K562 (cell line): ENCODE measurements at regions not wholly inside any gene's neighbourhood (a gene's known extent, or its start where the extent isn't known, plus 50 kb on each side); places are given as distances from the start of the nearest gene placed in this dataset.

Experiments
- ATAC-seq: fragments of 200-7000 bp; cut with Tn5 transposase; 3 replicates; pipeline ENCODE4 v1.9.1; 2020; ENCODE audit warnings: moderate library complexity
- BruUV-seq: library from RNA; stranded (reverse); fragments of 400-500 nt; replicated peaks from 2 replicates; lab custom pipeline; 2021; lab: Mats Ljungman, UMichigan
- CTCF ChIA-PET: fragments of 300-600 bp; formaldehyde crosslinking; extraction: SDS; loops from one replicate; lab custom pipeline; 2021; ENCODE audit warnings: low intra/inter-chr PET ratio; lab: Yijun Ruan, JAX
- POLR2A ChIA-PET: fragments of 300-600, 350-650 bp; sonication (Branson Sonifier 250); formaldehyde crosslinking; extraction: SDS; loops from one replicate; lab custom pipeline; 2021; ENCODE audit warnings: antibody characterized with exemption, inconsistent platforms; lab: Yijun Ruan, JAX
- DNase-seq, 4 experiments: peaks; one replicate each; pipeline versions ENCODE4 v3.0.0 to v3.0.0-alpha.2; 2011 to 2018; ENCODE audit warnings: low spot score in 3 of 4, mixed read lengths in 3 of 4; ENCODE audit errors: extremely low read depth in 1 of 4
- FAIRE-seq: peaks from 2 replicates; lab custom pipeline; 2011; peaks lifted over from hg19 to GRCh38; lab: Jason Lieb, UNC
- H2AFZ ChIP-seq: 2 replicates; pipeline ENCODE4 v1.6.0; 2011; ENCODE audit warnings: low read depth, low read length, control low read depth, inconsistent platforms
- H3K27ac ChIP-seq: fragments of 200-600 bp; 3 replicates; pipeline ENCODE4 v1.8.0; 2011; ENCODE audit warnings: low read depth, mild to moderate bottlenecking, control low read depth, inconsistent platforms, low read length, moderate library complexity, mixed read lengths; ENCODE audit errors: extremely low read depth
- H3K27me3 ChIP-seq, 2 experiments: fragments of 300-600 bp in 1 of 2; 2 replicates in 1 of 2; 3 replicates in 1 of 2; pipeline versions ENCODE4 v1.6.0 to v1.8.0; 2011; ENCODE audit warnings: inconsistent platforms in 2 of 2, low read length in 2 of 2, mild to moderate bottlenecking in 1 of 2, mixed read lengths in 1 of 2, moderate library complexity in 1 of 2; ENCODE audit not compliant: control insufficient read depth in 2 of 2, insufficient read depth in 2 of 2
- H3K36me3 ChIP-seq: fragments of 300-600 bp; 3 replicates; pipeline ENCODE4 v1.8.0; 2011; ENCODE audit warnings: mild to moderate bottlenecking, low read length, inconsistent platforms; ENCODE audit not compliant: control insufficient read depth, insufficient read depth
- H3K4me1 ChIP-seq, 2 experiments: fragments of 200-600 bp in 1 of 2; replicated peaks in 1 of 2; 2 replicates in 1 of 2; 3 replicates in 1 of 2; pipeline versions ENCODE4 v1.5.1 to v1.8.0; 2011; ENCODE audit warnings: inconsistent platforms in 2 of 2, low read length in 2 of 2, mild to moderate bottlenecking in 1 of 2, mixed read lengths in 1 of 2, moderate library complexity in 1 of 2; ENCODE audit not compliant: control insufficient read depth in 2 of 2, insufficient read depth in 2 of 2
- H3K4me2 ChIP-seq: 2 replicates; pipeline ENCODE4 v1.6.1; 2011; ENCODE audit warnings: low read length, control low read depth, inconsistent platforms, mixed read lengths; ENCODE audit not compliant: insufficient read depth
- H3K4me3 ChIP-seq: fragments of 200-600 bp; sonication (generic), shearing (Covaris generic); 2 replicates; pipeline ENCODE4 v1.5.1; 2016; ENCODE audit warnings: control low read depth, inconsistent platforms
- H3K79me2 ChIP-seq: fragments of 200-600 bp; 3 replicates; pipeline ENCODE4 v1.8.0; 2011; ENCODE audit warnings: low read length, inconsistent platforms; ENCODE audit not compliant: control insufficient read depth, insufficient read depth
- H3K9ac ChIP-seq, 2 experiments: 2 replicates each; pipeline versions ENCODE4 v1.6.0 to v1.6.1; 2011; ENCODE audit warnings: low read depth in 2 of 2, low read length in 2 of 2, control low read depth in 1 of 2, inconsistent platforms in 1 of 2, mild to moderate bottlenecking in 1 of 2, mixed read lengths in 1 of 2; ENCODE audit not compliant: insufficient read depth in 1 of 2
- H3K9me1 ChIP-seq: one replicate; pipeline ENCODE4 v1.6.0; 2011; ENCODE audit warnings: inconsistent platforms, mild to moderate bottlenecking, low read length, moderate library complexity; ENCODE audit not compliant: control insufficient read depth, insufficient read depth
- H3K9me3 ChIP-seq: replicated peaks from 2 replicates; pipeline ENCODE4 v1.5.1; 2011; ENCODE audit warnings: low read depth, low read length, inconsistent platforms; ENCODE audit not compliant: control insufficient read depth, insufficient read depth
- H4K20me1 ChIP-seq: replicated peaks from 2 replicates; pipeline ENCODE4 v1.6.1; 2011; ENCODE audit warnings: low read length, inconsistent platforms, mixed read lengths; ENCODE audit not compliant: control insufficient read depth, insufficient read depth
- BRD9 ChIP-seq: fragments of 450-650 bp; IDR thresholded peaks from 2 replicates; pipeline ENCODE4 v1.6.1; 2018; ENCODE audit warnings: low read depth; ENCODE audit not compliant: partially characterized antibody
- ZNF184 ChIP-seq: sonication (generic); formaldehyde crosslinking; IDR thresholded peaks from 2 replicates; pipeline ENCODE4 v1.5.0; 2020; ENCODE audit warnings: missing genetic modification reagents
- in situ Hi-C: fragments of 300-500 bp; cut with MboI; formaldehyde crosslinking; loops from 4 replicates; pipeline ENCODE4 v1.15.0; 2018; ENCODE audit warnings: inconsistent platforms, mixed read lengths
- intact Hi-C: fragments of 100-400 bp; cut with micrococcal nuclease; formaldehyde crosslinking; loops from 2 replicates; pipeline ENCODE4 v1.14.2; 2022
- TF ChIP-seq, protein P1 (sequence below): fragments of 450-650 bp; IDR thresholded peaks from 2 replicates; pipeline ENCODE4 v1.6.1; 2016; ENCODE audit warnings: low read depth

DNA sequence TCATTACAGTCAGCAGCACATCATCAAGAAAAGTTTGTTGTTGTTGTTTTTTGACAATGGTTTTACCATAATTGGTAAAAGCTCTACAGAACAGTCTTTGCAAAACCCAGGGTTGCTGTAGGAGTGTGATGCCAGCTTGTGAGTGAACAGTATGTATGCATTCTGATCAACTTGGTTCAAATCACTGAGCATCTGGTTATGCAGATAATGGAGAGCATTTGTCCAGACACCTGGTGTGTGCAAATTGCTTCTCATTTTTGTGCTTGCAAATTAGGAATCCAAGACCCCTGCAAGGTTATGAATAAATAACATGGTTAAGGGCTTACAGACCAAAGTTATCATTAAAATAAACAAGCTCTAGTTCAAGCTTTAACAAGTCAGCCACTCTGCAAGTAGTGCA lies 448.7 kb upstream of the ACTBL2 start:
- CTCF ChIA-PET, result no interaction called here
- POLR2A ChIA-PET, result no interaction called here
- H2AFZ ChIP-seq, result no peak overlapping the region
- H3K27me3 ChIP-seq, result no peaks in the 10 kb centered on the region
- ATAC-seq (no peak), FAIRE-seq (no peak), DNase-seq (no peak)
- H3K27ac ChIP-seq, result no peak overlapping the region
- no TSS peak for BruUV-seq
- H4K20me1 ChIP-seq, result no peaks in the 10 kb centered on the region
- no peaks in the 10 kb centered on the region for H3K9me3 ChIP-seq
- no peaks in the 10 kb centered on the region for H3K9me1 ChIP-seq
- no peak overlapping the region for H3K4me2 ChIP-seq
- H3K4me1 ChIP-seq, result no peaks in the 10 kb centered on the region; a peak in 1 of 5 replicates
- H3K4me3 ChIP-seq, result no peak overlapping the region
- no peak for TF ChIP-seq ZNF184 (CRISPR knock-in tag)
- TF ChIP-seq BRD9, result no peak
- TF ChIP-seq, protein P1, sequence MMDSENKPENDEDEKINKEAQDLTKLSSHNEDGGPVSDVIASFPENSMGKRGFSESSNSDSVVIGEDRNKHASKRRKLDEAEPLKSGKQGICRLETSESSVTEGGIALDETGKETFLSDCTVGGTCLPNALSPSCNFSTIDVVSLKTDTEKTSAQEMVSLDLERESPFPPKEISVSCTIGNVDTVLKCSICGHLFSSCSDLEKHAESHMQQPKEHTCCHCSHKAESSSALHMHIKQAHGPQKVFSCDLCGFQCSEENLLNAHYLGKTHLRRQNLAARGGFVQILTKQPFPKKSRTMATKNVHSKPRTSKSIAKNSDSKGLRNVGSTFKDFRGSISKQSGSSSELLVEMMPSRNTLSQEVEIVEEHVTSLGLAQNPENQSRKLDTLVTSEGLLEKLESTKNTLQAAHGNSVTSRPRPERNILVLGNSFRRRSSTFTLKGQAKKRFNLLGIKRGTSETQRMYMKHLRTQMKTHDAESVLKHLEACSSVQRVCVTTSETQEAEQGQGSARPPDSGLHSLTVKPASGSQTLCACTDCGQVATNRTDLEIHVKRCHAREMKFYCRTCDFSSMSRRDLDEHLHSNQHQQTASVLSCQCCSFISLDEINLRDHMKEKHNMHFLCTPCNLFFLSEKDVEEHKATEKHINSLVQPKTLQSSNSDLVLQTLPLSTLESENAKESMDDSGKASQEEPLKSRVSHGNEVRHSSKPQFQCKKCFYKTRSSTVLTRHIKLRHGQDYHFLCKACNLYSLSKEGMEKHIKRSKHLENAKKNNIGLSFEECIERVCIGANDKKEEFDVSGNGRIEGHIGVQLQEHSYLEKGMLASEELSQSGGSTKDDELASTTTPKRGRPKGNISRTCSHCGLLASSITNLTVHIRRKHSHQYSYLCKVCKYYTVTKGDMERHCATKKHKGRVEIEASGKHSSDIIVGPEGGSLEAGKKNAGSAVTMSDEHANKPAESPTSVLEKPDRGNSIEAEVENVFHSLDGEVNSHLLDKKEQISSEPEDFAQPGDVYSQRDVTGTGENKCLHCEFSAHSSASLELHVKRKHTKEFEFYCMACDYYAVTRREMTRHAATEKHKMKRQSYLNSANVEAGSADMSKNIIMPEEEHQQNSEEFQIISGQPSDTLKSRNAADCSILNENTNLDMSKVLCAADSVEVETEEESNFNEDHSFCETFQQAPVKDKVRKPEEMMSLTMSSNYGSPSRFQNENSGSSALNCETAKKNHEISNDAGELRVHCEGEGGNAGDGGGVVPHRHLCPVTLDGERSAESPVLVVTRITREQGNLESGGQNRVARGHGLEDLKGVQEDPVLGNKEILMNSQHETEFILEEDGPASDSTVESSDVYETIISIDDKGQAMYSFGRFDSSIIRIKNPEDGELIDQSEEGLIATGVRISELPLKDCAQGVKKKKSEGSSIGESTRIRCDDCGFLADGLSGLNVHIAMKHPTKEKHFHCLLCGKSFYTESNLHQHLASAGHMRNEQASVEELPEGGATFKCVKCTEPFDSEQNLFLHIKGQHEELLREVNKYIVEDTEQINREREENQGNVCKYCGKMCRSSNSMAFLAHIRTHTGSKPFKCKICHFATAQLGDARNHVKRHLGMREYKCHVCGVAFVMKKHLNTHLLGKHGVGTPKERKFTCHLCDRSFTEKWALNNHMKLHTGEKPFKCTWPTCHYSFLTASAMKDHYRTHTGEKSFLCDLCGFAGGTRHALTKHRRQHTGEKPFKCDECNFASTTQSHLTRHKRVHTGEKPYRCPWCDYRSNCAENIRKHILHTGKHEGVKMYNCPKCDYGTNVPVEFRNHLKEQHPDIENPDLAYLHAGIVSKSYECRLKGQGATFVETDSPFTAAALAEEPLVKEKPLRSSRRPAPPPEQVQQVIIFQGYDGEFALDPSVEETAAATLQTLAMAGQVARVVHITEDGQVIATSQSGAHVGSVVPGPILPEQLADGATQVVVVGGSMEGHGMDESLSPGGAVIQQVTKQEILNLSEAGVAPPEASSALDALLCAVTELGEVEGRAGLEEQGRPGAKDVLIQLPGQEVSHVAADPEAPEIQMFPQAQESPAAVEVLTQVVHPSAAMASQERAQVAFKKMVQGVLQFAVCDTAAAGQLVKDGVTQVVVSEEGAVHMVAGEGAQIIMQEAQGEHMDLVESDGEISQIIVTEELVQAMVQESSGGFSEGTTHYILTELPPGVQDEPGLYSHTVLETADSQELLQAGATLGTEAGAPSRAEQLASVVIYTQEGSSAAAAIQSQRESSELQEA, result no peak
- H3K9ac ChIP-seq, result no peak overlapping the region
- intact Hi-C loops, result no loop called here
- H3K79me2 ChIP-seq, result no peaks in the 10 kb centered on the region
- no peaks in the 10 kb centered on the region for H3K36me3 ChIP-seq
- in situ Hi-C loops, result no loop called here
